ENCODE measurements at regions not wholly inside any gene's neighbourhood (a gene's known extent, or its start where the extent isn't known, plus 50 kb on each side); places are given as distances from the start of the nearest gene placed in this dataset.

GRCh38 chr4:112847781-112848180, 201.7 kb upstream of the ANK2 start:
- DNase-seq (ENCODE audit: low read depth): no peak

GRCh38 chr4:112848911-112849310, 200.5 kb upstream of the ANK2 start:
- DNase-seq (ENCODE audit: low read depth): no peak

GRCh38 chr4:112852601-112853000, 196.9 kb upstream of the ANK2 start:
- no peak for DNase-seq (ENCODE audit: low read depth)

- no peak for DNase-seq (ENCODE audit: low read depth)
These were observed 195.7 kb upstream of the ANK2 start for GRCh38 chr4:112853662-112854256.

GRCh38 chr4:112854420-112854819, 195.0 kb upstream of the ANK2 start:
- DNase-seq (ENCODE audit: low read depth): no peak

DNA sequence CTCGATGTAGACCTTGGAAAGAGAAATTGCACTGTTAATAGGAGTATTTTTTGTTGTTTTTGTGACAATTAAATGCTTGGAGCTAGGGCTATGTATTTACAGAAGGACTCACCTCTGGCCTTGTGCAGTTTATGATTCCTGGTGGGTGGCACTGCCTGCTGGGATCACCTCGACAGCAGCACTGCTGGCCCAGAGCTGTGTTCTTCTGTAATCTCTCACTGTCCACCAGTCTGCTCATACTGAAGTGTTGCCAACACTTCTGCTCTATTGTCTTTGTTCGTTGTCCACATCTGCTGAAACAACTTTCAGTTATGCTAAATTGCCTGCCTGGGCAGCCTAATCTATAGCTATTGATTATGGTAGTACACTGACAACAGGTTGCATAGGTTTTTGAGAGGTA, 194.4 kb upstream of the ANK2 start:
- no peak for DNase-seq (ENCODE audit: low read depth)

DNA sequence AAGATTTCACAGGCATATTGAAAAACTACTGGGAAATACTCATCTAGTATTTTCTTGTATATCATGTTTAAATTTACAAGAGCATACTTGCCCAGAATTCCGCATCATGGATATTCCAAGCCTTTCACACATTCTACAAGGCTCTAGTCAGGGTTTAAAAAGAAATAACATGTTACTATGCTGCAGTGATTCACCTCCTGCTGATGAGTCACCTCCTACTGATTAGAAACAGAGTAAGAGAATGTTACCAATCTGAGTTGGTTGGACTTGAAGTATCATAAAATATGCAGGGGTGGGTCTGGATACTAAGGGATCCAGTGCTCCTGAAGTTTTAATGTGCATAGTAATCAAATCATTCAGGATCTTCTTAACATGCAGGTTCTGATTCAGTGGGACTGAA, 192.0 kb upstream of the ANK2 start:
- DNase-seq (ENCODE audit: low read depth): peak; percentile 72

GRCh38 chr4:112858751-112859150, 190.7 kb upstream of the ANK2 start:
- no peak for DNase-seq (ENCODE audit: low read depth)

DNA sequence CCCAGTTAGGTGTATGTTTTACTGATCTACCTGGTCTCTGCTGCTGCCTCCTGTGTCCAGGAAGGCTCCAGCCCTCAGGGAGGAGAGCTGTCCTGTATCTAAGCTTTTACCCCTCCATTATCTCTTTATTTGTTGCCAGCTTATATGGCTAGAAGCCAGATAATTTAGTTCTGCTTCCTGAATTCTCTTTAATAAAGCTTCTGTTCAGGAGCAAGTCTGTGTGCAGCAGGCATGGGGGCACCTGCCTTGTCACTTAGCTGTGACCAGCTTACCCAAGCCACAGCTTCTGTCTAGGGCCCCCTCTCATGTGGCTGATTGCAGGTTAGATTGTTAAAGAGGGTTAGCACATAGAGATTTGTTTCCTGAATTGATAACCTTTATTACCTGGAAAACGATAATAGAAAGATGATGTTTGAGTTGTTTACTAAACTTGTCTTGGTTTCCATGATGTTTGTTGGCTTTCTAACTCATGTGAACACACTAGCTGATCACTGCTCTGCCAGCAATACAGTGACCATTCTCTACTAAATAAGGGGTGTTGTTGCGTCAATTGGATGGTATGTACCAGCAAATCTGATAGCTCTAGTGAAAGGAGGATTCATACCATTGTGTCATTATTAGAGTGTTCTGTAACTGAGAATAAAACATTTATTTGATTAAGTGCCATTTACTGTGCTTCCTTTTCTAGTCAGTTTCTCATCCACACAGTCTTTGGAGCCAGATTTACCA, 189.8 kb upstream of the ANK2 start:
- DNase-seq (ENCODE audit: low read depth): no peak

- DNase-seq (ENCODE audit: low read depth): no peak
These were observed 188.4 kb upstream of the ANK2 start for GRCh38 chr4:112860830-112861690.

DNA sequence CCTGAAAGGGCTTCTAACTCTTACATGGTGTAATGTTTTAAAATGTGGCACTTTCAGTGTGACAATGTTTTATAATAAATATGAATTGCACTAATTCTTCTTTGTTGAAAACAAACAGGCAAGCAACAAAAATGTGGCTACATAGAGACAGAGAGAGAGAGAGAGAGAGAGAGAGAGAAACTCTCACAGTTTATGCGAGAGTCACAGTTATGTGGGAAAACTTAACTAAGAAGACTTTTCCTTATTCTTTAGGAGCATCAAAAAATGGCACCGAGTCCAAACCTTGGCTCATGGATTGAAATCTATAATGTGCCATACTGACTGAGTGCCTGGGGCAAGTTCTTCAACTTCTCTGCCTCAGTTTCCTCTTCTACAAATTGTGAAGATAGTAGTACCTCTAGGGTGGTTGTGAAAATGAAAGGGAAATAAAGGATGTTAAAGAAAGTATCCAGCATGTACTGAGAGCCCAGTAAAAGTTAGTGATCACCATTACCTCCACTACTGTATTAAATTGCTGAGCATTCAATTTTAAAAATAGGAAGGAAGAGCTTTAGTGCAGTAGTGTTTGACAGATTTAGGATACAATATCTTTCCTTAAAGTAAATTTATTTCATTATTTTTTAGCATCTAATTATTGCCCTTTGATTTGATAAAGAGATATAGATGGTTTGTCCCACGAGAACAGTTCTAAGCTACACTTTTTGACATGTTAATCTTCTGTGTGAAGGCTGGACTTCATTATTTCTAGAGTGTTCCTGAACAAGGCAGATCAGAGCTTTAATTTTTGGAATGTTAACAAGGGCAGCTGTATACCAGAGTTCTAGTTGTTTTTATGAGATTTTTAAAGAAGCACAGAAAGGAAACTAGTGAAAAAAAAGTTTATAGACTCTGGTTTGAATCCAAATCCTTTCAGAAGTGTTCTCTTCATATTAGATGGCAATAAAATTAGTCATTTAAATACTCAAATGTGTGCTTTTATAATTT, 187.5 kb upstream of the ANK2 start:
- DNase-seq (ENCODE audit: low read depth): no peak

- no peak for DNase-seq (ENCODE audit: low read depth)
These were observed 184.0 kb upstream of the ANK2 start for GRCh38 chr4:112865443-112865842.

DNA sequence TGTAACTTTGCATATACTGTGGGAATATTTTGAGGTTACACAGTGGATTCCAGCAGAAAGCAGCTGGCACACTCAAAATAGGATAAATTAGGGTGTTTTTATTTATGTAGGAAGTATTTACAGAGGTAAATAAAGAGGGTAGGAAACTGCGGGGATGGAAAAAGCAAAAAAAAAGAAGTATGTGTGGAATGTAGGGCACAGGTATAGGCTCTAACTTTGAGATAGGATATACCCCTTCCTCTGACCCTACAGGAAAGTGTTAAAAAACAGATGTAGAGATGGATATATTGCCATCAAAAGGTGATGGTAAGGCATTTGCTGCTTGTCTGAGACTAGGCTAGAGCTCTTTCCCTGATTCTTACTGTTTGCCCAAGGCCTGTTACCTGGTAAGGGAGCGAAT, 173.1 kb upstream of the ANK2 start:
- DNase-seq (ENCODE audit: low read depth): no peak

GRCh38 chr4:112881842-112882241, 167.6 kb upstream of the ANK2 start:
- DNase-seq (ENCODE audit: low read depth): no peak

- no peak for DNase-seq (ENCODE audit: low read depth)
These were observed 167.2 kb upstream of the ANK2 start for GRCh38 chr4:112882286-112882685.

DNA sequence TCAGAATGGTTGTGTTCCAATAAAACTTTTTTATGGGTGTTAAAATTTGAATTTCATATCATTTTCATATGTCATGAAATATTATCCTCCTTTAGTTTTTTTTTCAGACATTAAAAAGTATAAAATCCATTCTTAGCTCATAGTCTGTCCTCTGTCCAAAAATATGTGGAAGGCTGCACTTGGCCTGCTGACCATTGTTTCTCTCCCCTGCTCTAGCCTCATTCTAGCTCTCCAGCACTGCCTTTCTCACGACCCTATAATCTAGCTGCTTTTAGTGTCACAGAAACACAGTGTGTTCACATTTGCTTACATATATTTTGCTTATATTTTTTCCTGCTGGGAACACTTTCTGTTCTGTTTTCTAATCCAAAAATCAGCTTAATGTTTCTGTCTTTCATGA, 165.0 kb upstream of the ANK2 start:
- no peak for DNase-seq (ENCODE audit: low read depth)

DNA sequence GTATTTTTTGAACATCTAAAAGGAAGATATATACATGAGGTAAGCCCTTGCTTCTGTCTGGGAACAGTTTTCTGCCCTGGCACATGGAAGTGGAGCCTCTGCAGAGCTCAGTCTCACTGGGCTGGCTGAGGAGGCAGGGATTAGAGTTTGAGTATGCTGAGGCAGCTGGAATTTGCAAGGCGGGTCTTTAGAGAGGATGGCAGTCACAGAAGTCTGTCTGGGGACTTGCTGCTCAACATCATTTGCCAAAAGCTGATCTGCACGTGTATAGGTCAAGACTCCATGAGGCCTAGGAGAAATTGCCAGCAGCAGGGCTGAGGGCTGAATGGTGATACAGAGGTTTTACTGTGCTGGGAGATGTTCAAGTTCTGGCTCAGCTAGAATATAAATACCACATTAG, 163.6 kb upstream of the ANK2 start:
- no peak for DNase-seq (ENCODE audit: low read depth)

- peak; percentile 1 for DNase-seq (ENCODE audit: low read depth)
These were observed 160.8 kb upstream of the ANK2 start for GRCh38 chr4:112888622-112889021.

GRCh38 chr4:112889199-112889598, 160.3 kb upstream of the ANK2 start:
- DNase-seq (ENCODE audit: low read depth): no peak

- peak; percentile 8 for DNase-seq (ENCODE audit: low read depth)
These were observed 159.6 kb upstream of the ANK2 start for GRCh38 chr4:112889619-112890527.

DNA sequence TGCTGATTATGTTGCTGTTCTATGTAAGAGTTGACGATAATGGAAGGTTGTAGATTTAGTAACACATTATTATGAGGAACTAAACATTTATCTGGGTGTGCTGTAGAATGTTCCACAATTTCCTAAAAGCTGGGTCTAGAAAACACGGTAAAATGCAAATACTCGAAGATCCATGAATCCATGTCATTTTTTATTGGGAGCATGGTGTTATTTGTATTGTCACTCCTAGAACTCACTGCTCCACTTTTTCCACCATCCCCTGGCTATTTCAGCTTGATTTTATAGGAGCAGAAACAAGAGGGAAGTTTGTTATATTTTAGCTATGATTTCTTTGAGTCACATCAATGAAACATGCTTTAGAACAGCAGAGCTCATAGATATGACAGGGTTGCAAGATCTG, 155.0 kb upstream of the ANK2 start:
- no peak for DNase-seq (ENCODE audit: low read depth)

Data from RPMI7951 (cell line).